BLaER1 (cell line): ENCODE measurements at regions not wholly inside any gene's neighbourhood (a gene's known extent, or its start where the extent isn't known, plus 50 kb on each side); places are given as distances from the start of the nearest gene placed in this dataset.
"Not testable (repeated sequence)": the region's sequence is repeated elsewhere in the genome, so short reads cannot be mapped to it uniquely, and the experiment has no call there.

Experiments
- H3K27ac ChIP-seq: shearing (Covaris generic); formaldehyde crosslinking; 2 replicates; pipeline ENCODE4 v1.8.1; 2022
- H3K27me3 ChIP-seq: shearing (Covaris generic); formaldehyde crosslinking; 2 replicates; pipeline ENCODE4 v1.8.1; 2022
- H3K36me3 ChIP-seq: shearing (Covaris generic); formaldehyde crosslinking; 2 replicates; pipeline ENCODE4 v1.8.1; 2022
- H3K4me1 ChIP-seq: shearing (Covaris generic); formaldehyde crosslinking; 2 replicates; pipeline ENCODE4 v1.8.1; 2022
- H3K4me2 ChIP-seq: shearing (Covaris generic); formaldehyde crosslinking; 2 replicates; pipeline ENCODE4 v1.8.1; 2022
- H3K4me3 ChIP-seq: shearing (Covaris generic); formaldehyde crosslinking; 2 replicates; pipeline ENCODE4 v1.8.1; 2022
- H3K9ac ChIP-seq: shearing (Covaris generic); formaldehyde crosslinking; 2 replicates; pipeline ENCODE4 v1.8.1; 2022
- H3K9me3 ChIP-seq: shearing (Covaris generic); formaldehyde crosslinking; 2 replicates; pipeline ENCODE4 v1.8.1; 2022
- H4K20me1 ChIP-seq: shearing (Covaris generic); formaldehyde crosslinking; 2 replicates; pipeline ENCODE4 v1.8.1; 2022
- Cebpa-rat ChIP-seq: shearing (Covaris generic); IDR thresholded peaks from 2 replicates; pipeline ENCODE4 v1.8.1; 2022

GRCh38 chr3:140859592-140860336, 81.9 kb upstream of the SLC25A36 start:
- Histone ChIP-seq H3K9me3 (no peaks in the 10 kb centered on the region), H3K27me3 (no peaks in the 10 kb centered on the region; the same call in 1 of the 2 replicates), H3K4me1 (no peaks in the 10 kb centered on the region), H4K20me1 (no peaks in the 10 kb centered on the region), H3K27ac (no peak overlapping the region), H3K9ac (no peak overlapping the region), H3K36me3 (no peaks in the 10 kb centered on the region), H3K4me3 (no peak overlapping the region), H3K4me2 (no peak overlapping the region)
- no peak for TF ChIP-seq Cebpa-rat

- H3K4me2 ChIP-seq: peak overlapping the region; percentile 34; the same call in 1 of the 2 replicates
Observed at GRCh38 chr3:140863580-140864009, 78.0 kb upstream of the SLC25A36 start.

GRCh38 chr3:140870351-140870750, 71.3 kb upstream of the SLC25A36 start:
- H3K27ac ChIP-seq: no peak overlapping the region
- H4K20me1 ChIP-seq: no peaks in the 10 kb centered on the region
- no peaks in the 10 kb centered on the region for H3K4me1 ChIP-seq
- H3K4me2 ChIP-seq: no peak overlapping the region
- no peaks in the 10 kb centered on the region for H3K27me3 ChIP-seq
- peaks cover 11% of the 10 kb centered on the region; the same call in 1 of the 2 replicates for H3K9me3 ChIP-seq
- no peak overlapping the region for H3K9ac ChIP-seq
- no peaks in the 10 kb centered on the region for H3K36me3 ChIP-seq
- H3K4me3 ChIP-seq: no peak overlapping the region
- TF ChIP-seq Cebpa-rat: no peak

More at GRCh38 chr3:140863580-140864009, 78.0 kb upstream of the SLC25A36 start:
- no peaks in the 10 kb centered on the region for H4K20me1 ChIP-seq
- no peak overlapping the region for H3K9ac ChIP-seq
- H3K27ac ChIP-seq: no peak overlapping the region
- no peaks in the 10 kb centered on the region for H3K9me3 ChIP-seq
- no peaks in the 10 kb centered on the region for H3K27me3 ChIP-seq
- H3K4me3 ChIP-seq: no peak overlapping the region
- H3K36me3 ChIP-seq: no peaks in the 10 kb centered on the region
- no peaks in the 10 kb centered on the region for H3K4me1 ChIP-seq
- no peak for TF ChIP-seq Cebpa-rat

GRCh38 chr3:140871022-140871421, 70.6 kb upstream of the SLC25A36 start:
- no peak overlapping the region for H3K4me2 ChIP-seq
- H3K36me3 ChIP-seq: no peaks in the 10 kb centered on the region
- no peak overlapping the region for H3K27ac ChIP-seq
- no peak overlapping the region for H3K4me3 ChIP-seq
- H3K4me1 ChIP-seq: no peaks in the 10 kb centered on the region
- H4K20me1 ChIP-seq: no peaks in the 10 kb centered on the region
- TF ChIP-seq Cebpa-rat: no peak
- no peaks in the 10 kb centered on the region for H3K27me3 ChIP-seq
- H3K9ac ChIP-seq: no peak overlapping the region
- peaks cover 11% of the 10 kb centered on the region; the same call in 1 of the 2 replicates for H3K9me3 ChIP-seq

- not testable (repeated sequence) for H3K36me3 ChIP-seq, H3K4me1 ChIP-seq, H4K20me1 ChIP-seq, H3K4me2 ChIP-seq, H3K27me3 ChIP-seq, H3K9ac ChIP-seq, H3K27ac ChIP-seq, H3K4me3 ChIP-seq
- peaks cover 11% of the 10 kb centered on the region; the same call in 1 of the 2 replicates for H3K9me3 ChIP-seq
Observed at GRCh38 chr3:140872165-140872564, 69.5 kb upstream of the SLC25A36 start.

GRCh38 chr3:140883428-140884040, 58.1 kb upstream of the SLC25A36 start:
- Histone ChIP-seq H3K9ac (no peak overlapping the region), H3K4me1 (no peaks in the 10 kb centered on the region), H3K9me3 (peaks cover 37% of the 10 kb centered on the region), H3K4me3 (no peak overlapping the region), H4K20me1 (no peaks in the 10 kb centered on the region), H3K27ac (no peak overlapping the region), H3K27me3 (no peaks in the 10 kb centered on the region), H3K4me2 (no peak overlapping the region), H3K36me3 (no peaks in the 10 kb centered on the region)
- no peak for TF ChIP-seq Cebpa-rat

DNA sequence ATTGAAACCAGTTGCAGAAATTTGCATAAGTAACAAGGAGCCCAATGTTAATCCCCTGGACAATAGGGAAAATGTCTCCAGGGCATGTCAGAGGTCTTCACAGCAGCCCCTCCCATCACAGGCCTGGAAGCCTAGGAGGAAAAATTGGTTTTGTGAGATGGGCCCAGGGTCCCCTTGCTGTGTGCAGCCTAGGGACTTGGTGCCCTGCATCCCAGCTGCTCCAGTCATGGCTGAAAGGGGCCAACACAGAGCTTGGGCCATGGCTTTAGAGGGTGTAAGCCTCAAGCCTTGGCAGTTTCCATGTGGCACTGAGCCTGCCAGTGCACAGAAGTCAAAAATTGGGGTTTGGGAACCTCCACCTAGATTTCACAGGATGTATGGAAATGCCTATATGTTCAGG, 55.9 kb upstream of the SLC25A36 start:
- not testable (repeated sequence) for H3K36me3 ChIP-seq, H3K4me2 ChIP-seq, H4K20me1 ChIP-seq, H3K4me1 ChIP-seq, H3K27me3 ChIP-seq, H3K4me3 ChIP-seq, H3K27ac ChIP-seq, H3K9ac ChIP-seq
- H3K9me3 ChIP-seq: peaks cover 28% of the 10 kb centered on the region
